ENCODE measurements at regions not wholly inside any gene's neighbourhood (a gene's known extent, or its start where the extent isn't known, plus 50 kb on each side); places are given as distances from the start of the nearest gene placed in this dataset.
A peak's percentile ranks its signal among the peaks of the same experiment; 100 is the strongest.

DNA sequence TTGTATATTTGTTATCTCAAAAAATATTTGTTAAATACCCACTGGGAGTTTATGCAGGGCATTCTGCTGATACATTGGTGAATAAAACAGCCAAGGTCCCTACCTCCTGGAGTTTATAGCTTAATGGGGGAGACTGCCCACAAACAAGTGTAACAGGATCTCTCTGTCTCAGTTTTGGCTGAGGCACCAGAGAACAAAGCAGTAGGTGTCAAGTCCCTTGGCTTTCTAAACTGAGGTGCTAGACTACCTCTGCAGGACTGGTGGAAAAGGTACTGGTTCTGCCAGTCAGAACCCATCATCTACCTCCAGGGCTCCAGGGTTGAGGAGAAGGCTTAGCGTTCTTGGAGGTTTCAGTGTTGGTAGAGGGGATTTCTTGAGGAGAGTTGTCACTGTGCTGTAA is 188.4 kb upstream of the ELL2 start:
- Histone ChIP-seq H3K4me3 (no peak overlapping the region), H3K27me3 (no peaks in the 10 kb centered on the region), H3K9me3 (no peaks in the 10 kb centered on the region), H3K27ac (no peak overlapping the region), H3K4me1 (no peaks in the 10 kb centered on the region), H3K36me3 (no peaks in the 10 kb centered on the region)
- TF ChIP-seq POLR2AphosphoS5 (IDR thresholded peaks at IDR 0.05) (no peak), POLR2A (IDR thresholded peaks at IDR 0.05) (no peak), EP300 (IDR thresholded peaks at IDR 0.05) (no peak)
- TF ChIP-seq, protein P1, sequence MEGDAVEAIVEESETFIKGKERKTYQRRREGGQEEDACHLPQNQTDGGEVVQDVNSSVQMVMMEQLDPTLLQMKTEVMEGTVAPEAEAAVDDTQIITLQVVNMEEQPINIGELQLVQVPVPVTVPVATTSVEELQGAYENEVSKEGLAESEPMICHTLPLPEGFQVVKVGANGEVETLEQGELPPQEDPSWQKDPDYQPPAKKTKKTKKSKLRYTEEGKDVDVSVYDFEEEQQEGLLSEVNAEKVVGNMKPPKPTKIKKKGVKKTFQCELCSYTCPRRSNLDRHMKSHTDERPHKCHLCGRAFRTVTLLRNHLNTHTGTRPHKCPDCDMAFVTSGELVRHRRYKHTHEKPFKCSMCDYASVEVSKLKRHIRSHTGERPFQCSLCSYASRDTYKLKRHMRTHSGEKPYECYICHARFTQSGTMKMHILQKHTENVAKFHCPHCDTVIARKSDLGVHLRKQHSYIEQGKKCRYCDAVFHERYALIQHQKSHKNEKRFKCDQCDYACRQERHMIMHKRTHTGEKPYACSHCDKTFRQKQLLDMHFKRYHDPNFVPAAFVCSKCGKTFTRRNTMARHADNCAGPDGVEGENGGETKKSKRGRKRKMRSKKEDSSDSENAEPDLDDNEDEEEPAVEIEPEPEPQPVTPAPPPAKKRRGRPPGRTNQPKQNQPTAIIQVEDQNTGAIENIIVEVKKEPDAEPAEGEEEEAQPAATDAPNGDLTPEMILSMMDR (IDR thresholded peaks at IDR 0.05), result no peak
- ATAC-seq (ENCODE audit: low FRiP score in 2 of 2), result no peak
- no peak for DNase-seq
- WGBS, 2 donors, result 71 to 82% methylated on average over 1 of the region's 1 CpG

DNA sequence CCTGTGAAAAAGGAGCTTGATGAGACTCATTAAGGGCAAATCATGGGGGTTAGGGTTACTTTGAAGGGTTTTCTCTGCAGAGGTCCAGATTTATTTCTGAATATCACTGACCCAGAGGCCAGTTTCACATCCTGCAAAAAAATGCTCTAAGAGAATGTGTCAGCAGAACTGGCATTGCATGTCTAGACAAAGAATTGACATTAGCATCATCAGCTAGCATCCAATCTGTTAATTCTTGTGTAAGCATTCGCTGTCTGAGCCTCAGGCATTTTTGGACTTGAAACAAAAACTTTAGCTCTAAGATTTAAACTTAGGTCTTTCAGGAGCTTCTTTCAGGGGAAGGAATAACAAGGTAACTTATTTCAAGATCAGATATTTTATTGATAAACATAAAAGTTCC is 187.9 kb upstream of the ELL2 start:
- Histone ChIP-seq H3K27me3 (no peaks in the 10 kb centered on the region), H3K4me3 (no peak overlapping the region), H3K4me1 (no peaks in the 10 kb centered on the region), H3K9me3 (no peaks in the 10 kb centered on the region), H3K27ac (peak overlapping the region in 1 of 4 donors; percentile 44), H3K36me3 (no peaks in the 10 kb centered on the region)
- TF ChIP-seq, protein P1 (IDR thresholded peaks at IDR 0.05), result no peak
- TF ChIP-seq POLR2A (IDR thresholded peaks at IDR 0.05) (no peak), EP300 (IDR thresholded peaks at IDR 0.05) (no peak), POLR2AphosphoS5 (IDR thresholded peaks at IDR 0.05) (no peak)
- 65 to 73% methylated on average over 1 of the region's 1 CpG for WGBS, 2 donors
- ATAC-seq (ENCODE audit: low FRiP score in 2 of 2) (no peak), DNase-seq (no peak)

GRCh38 chr5:96149021-96149420 is 187.4 kb upstream of the ELL2 start:
- H3K27ac ChIP-seq, result peak overlapping the region in 1 of 4 donors; percentile 44
- H3K27me3 ChIP-seq, result no peaks in the 10 kb centered on the region
- no peaks in the 10 kb centered on the region for H3K36me3 ChIP-seq
- no peaks in the 10 kb centered on the region for H3K4me1 ChIP-seq
- no peak overlapping the region for H3K4me3 ChIP-seq
- no peak for ATAC-seq (ENCODE audit: low FRiP score in 2 of 2)
- no peak for DNase-seq
- 78 to 89% methylated on average over 2 of the region's 2 CpGs for WGBS, 2 donors
- TF ChIP-seq POLR2AphosphoS5 (IDR thresholded peaks at IDR 0.05), result no peak
- no peak for TF ChIP-seq POLR2A (IDR thresholded peaks at IDR 0.05)
- H3K9me3 ChIP-seq, result no peaks in the 10 kb centered on the region

- H3K4me3 ChIP-seq, result no peak overlapping the region
- H3K27me3 ChIP-seq, result no peaks in the 10 kb centered on the region
- TF ChIP-seq EP300 (IDR thresholded peaks at IDR 0.05) (no peak), POLR2AphosphoS5 (IDR thresholded peaks at IDR 0.05) (no peak), POLR2A (IDR thresholded peaks at IDR 0.05) (no peak)
- TF ChIP-seq, protein P1 (IDR thresholded peaks at IDR 0.05), result no peak
- H3K9me3 ChIP-seq, result no peaks in the 10 kb centered on the region
- no peak overlapping the region for H3K27ac ChIP-seq
- H3K36me3 ChIP-seq, result no peaks in the 10 kb centered on the region
- DNase-seq (no peak), ATAC-seq (ENCODE audit: low FRiP score in 2 of 2) (no peak)
- 92 to 96% methylated on average over 4 of the region's 4 CpGs for WGBS, 2 donors
- no peaks in the 10 kb centered on the region for H3K4me1 ChIP-seq
These were observed 186.7 kb upstream of the ELL2 start for GRCh38 chr5:96148376-96148775.

DNA sequence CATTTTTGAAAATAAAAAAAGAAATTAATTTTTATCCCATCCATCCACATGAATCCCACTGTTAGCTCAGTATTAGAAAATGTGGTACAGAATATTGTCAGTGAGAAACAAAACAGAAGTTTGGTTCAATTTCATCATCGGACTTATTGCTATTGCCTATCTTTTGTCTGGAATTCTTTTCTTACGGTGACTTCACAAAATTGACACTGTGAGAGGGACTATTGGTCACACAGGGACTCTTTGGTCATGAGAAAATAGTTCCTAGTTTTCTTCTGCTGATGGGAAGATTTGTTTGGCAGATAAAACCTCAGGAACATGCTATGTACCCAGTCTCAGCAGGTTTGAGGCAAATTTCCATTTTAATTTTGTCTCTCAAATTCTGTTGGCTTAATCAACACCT is 186.2 kb upstream of the ELL2 start:
- Histone ChIP-seq H3K27me3 (no peaks in the 10 kb centered on the region), H3K27ac (no peak overlapping the region), H3K36me3 (no peaks in the 10 kb centered on the region), H3K4me1 (peaks cover 0 to 3% (median 0%) of the 10 kb centered on the region in 4 donors), H3K9me3 (no peaks in the 10 kb centered on the region), H3K4me3 (no peak overlapping the region)
- no peak for ATAC-seq (ENCODE audit: low FRiP score in 2 of 2)
- no peak for DNase-seq
- WGBS, 2 donors, result 89 to 93% methylated on average over 2 of the region's 2 CpGs
- no peak for TF ChIP-seq POLR2AphosphoS5 (IDR thresholded peaks at IDR 0.05)
- TF ChIP-seq EP300 (IDR thresholded peaks at IDR 0.05), result no peak
- no peak for TF ChIP-seq POLR2A (IDR thresholded peaks at IDR 0.05)
- TF ChIP-seq, protein P1 (IDR thresholded peaks at IDR 0.05), result no peak
